NCI-H2171 (cell line): ENCODE measurements at regions not wholly inside any gene's neighbourhood (a gene's known extent, or its start where the extent isn't known, plus 50 kb on each side); places are given as distances from the start of the nearest gene placed in this dataset.
"Not testable (repeated sequence)": the region's sequence is repeated elsewhere in the genome, so short reads cannot be mapped to it uniquely, and the experiment has no call there.

Experiments used
- DNase-seq: peaks from one replicate; lab custom pipeline; 2025; lab: John Stamatoyannopoulos, UW

DNA sequence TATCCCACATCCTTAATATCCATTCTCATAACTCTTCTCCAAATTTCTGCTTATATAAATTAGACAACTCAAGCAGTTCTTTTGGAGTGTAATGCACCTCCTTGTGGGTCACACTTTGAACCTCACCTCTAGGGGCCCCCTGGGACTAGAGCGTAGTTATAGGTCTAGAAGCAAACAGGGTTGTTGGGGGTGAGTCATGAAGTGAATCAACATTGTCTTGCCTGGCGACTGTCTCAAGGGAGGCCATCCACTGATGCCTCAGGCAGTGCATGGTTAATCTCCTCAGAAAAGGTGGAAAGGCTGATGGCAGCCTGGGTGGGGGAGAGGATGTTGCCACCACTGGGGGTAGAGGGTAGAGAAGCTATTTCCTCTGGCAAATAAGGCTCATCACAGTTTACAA, 129.1 kb downstream of the TNFRSF21 start:
- no peak for DNase-seq

GRCh38 chr6:47179286-47179685, 130.4 kb downstream of the TNFRSF21 start:
- DNase-seq, result no peak

DNA sequence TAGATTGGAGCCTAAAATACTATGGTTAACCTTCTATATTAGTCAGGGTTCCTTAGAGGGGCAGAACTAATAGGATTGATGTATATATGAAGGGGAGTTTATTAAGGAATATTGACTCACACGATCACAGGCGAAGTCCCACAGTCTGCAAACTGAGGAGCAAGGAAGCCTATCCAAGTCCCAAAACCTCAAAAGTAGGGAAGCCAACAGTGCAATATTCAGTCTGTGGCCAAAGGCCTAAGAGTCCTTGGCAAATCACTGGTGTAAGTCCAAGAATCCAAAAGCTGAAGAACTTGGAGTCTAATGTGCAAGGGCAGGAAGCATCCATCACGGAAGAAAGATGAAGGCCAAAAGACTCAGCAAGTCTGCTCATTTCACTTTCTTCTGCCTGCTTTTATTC, 133.5 kb upstream of the ADGRF1 start:
- no peak for DNase-seq

GRCh38 chr6:47174502-47175023, 132.4 kb upstream of the ADGRF1 start:
- no peak for DNase-seq

GRCh38 chr6:47174063-47174462, 131.9 kb upstream of the ADGRF1 start:
- not testable (repeated sequence) for DNase-seq

- DNase-seq, result not testable (repeated sequence)
These were observed 131.0 kb upstream of the ADGRF1 start for GRCh38 chr6:47173145-47173544.

DNA sequence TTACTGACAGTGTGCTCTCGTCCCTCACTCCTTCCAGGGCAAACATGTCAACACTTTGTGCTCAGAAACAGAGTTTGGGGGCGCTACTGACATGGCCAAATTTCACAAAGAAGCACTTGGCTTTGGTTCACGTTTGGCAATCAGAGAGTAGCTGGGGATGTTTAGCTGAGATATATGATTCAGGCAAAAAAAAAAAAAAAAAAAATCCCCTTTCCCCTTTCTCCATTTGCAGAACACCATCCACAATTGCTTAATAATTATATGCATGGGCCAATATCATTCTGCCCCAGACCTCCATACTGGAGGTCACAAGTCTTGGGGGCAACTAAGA, 128.4 kb upstream of the ADGRF1 start:
- DNase-seq, result no peak

- DNase-seq, result no peak
These were observed 127.9 kb upstream of the ADGRF1 start for GRCh38 chr6:47169785-47170616.

DNA sequence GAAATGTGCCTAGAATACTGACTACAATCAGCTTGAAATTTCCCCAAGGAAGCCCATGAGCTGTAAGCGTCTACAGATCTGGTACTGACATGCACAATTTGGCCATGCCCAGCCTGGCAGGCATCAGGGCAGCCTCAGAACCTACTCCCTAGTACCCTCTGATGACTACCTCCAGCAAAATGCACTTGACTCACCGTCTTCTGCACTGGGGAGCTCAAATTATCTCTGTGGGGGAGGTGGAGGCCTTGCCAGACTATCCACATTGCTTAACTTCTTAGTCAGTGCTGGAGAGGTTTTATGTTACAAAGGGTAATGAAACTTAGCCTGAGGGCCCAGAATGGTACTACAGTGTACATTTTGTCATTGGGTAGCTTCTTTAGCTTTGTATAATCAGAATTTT, 126.0 kb upstream of the ADGRF1 start:
- DNase-seq, result no peak

DNA sequence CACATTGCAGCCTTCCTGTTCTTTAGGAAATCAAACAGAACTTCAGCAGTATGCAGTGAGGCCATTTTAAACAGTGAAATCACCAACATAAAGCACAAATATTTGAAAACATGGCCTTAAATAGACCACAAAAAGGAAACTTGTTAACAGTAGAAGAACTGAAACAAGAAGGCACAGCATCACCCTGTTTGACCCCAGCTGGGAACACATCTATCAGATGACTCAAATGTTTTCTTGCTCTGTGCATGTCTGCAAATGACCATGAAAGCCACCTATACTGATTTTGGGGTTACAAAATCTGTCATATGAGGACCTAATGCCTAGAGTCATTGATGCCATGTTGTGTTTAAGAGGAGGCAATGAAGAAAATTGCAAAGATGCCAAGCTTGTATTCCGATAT, 123.8 kb upstream of the ADGRF1 start:
- no peak for DNase-seq

GRCh38 chr6:47164877-47165276, 122.7 kb upstream of the ADGRF1 start:
- DNase-seq, result no peak

DNA sequence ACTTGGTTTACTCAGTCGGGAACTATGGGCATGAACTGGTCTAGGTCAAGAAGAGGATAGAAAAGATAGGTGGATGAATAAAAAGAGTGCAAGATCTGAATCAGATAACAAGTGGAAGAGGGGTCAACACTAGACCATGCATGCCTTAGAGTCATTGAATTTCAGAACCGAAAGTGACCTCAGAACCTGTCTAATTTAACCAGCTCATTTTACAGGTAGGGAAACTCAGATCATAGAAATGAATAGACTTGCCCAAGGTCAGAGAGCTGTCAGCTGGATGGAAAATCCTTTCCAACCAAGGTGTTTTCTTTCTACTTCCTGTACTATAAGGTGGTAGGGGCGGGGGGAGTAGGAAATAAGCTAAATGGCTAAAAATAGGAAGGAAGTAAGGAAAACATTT, 121.4 kb upstream of the ADGRF1 start:
- no peak for DNase-seq

DNA sequence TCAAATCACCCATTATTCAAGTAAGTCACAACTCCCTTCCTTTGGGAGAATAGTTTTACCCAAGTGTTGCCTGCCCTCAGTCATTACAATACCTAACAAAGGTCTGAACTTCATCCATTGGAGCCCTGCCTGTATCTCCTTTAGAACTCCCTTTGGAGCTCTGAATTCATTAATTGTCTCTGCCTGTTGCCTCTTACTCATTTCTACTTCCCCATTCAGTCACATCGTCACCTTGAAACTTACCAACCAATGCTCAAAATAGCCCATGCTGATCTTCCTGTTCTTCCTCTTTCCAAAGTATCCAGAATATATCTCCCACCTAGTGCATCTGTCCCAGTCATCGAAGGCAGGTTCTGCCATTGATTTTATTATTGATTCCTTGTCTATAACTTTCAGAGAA, 120.7 kb upstream of the ADGRF1 start:
- no peak for DNase-seq

GRCh38 chr6:47162231-47162630, 120.1 kb upstream of the ADGRF1 start:
- DNase-seq, result no peak

DNA sequence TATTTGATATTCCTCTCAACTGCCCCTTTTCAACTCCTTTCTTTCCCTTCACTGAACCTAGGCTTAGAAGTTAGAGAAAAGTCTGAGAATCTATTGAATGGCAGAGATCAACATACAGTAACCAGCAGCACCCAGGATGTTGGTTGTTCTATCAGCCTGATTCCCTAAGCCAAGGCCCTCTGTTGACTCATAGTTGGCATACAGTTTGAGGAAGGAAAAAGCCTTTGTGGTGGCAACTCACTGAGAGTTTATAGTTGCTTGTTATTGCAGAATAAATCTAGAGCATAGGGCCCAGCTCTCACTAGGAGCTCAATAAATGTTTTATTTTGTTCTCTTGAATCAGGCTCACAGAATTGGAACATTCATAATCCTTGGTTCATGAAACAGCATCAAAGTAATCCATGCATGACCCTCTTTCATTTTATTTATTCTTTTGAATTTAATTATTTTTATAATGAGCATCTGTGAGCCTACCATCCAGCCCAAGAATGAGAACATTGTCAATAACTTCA, 119.1 kb upstream of the ADGRF1 start:
- DNase-seq, result no peak

DNA sequence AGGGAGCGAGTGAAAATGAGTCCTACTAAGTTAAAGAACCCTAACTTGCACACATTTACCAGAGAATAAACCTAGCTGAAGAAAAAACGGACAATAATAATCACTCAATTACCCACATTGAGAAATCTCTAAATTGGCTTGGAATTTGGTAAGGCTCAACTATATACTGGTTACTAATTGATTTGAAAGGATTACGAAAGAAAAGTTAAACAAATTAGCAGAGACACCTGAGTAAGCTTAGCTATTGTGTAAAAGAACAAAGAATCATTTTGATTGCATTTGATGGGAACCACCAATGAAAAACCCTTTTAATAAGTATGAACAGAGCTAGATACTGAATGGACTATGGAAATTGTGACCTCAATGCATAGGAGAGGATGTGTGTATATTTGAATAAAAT, 118.6 kb upstream of the ADGRF1 start:
- DNase-seq, result no peak

- no peak for DNase-seq
These were observed 117.6 kb upstream of the ADGRF1 start for GRCh38 chr6:47159763-47160162.

DNA sequence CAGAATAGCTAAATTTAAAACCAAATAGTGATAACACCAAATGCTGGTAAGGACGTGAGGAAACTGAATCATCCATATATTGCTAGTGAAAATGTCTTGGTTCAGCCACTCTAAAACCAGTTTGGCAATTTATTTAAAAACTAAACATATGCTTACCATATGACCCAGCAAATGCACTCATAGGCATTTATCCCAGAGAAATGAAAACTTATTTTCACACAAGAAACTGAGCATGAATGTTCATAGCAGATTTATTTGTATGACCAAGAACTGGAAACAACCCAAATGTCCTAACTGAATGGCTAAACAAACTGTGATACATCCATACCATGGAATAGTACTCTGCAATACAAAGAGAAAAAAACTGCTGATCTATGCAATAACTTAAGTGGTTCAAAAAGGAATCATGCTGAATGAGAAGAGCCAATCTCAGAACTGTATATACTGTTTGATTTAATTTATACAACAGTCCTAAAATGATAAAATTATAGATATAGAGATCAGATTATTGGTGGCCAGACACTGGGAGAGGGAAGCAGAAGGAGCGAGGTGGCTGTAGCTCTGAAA, 115.6 kb upstream of the ADGRF1 start:
- no peak for DNase-seq

GRCh38 chr6:47157063-47157462, 114.9 kb upstream of the ADGRF1 start:
- DNase-seq, result no peak

- no peak for DNase-seq
These were observed 114.1 kb upstream of the ADGRF1 start for GRCh38 chr6:47156196-47156595.

DNA sequence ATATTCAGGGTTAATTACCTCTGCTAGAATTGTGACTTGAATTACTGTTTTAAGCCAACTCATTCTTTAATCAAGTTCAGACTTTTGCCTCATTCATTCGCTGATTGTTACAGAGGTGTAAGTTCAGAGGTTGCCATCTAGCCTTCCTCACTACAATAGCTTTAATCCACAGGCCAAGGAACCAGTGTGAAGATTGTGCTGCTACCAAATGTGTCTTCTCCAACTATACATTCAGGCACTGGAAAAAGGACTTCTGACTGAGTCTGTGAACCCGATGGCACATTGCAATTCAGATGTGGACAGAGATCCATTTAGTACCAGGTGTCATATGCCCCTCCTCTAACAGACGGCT, 111.2 kb upstream of the ADGRF1 start:
- no peak for DNase-seq

DNA sequence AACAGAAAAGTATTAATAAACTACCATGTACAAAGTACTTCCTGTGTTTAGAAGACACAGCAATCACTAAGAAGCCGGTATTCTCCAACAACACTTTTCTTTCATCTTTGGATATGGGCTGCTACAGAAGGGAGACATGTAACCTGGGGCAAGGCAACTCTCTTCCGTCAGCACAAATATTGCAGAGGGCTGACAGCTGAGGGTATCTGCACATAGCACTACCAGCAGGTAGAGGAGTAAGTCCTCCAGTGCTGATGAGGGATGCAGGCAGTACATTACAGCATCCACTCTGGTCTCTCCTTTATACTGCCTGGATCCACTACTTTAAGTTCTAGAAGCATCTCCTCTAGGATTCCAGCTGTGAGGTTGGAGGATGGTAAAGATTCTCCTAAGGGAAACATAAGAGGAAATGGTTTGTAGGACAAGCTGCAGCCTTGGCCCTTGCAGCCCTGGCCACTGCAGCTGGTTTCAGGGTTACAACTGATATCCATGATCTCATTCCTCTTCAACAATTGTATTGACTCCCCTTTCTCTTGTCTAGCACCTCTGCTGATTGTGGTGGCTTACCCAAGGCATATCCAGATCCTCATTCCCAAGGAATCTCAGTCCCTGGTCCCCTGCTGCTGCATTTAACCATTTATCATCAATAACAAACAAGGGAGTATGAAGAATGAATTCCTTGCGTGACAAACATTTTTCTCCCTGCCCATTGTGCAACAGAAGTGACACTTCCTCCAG, 110.7 kb upstream of the ADGRF1 start:
- no peak for DNase-seq
